ENCODE measurements at regions not wholly inside any gene's neighbourhood (a gene's known extent, or its start where the extent isn't known, plus 50 kb on each side); places are given as distances from the start of the nearest gene placed in this dataset.

DNA sequence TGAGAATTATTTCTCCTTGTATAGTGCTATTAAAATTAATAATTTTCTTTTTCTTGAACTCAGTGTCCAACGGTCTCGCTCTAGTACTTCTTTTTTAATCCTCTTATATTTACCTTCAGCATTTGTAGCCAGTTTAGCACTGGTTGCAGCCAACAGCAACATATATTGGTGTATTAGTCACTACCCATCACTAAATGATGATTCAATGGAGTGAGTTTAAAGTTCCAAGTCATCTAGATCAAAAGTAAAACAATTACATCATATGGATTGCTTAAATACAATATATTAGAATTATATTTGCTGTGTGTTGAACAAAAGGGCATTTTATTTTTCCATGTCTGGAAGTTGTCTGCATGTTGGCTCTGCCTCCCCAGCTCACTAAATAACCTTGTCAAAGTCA, 591.8 kb downstream of the ADGRL2 start:
- CTCF ChIA-PET: no interaction called here
- H3K9me3 Mint-ChIP-seq (ENCODE audit: low read depth, unreplicated experiment): no peaks in the 10 kb centered on the region
- DNase-seq: no peak
- BruUV-seq (replicated peaks): no TSS peak
- H3K36me3 Mint-ChIP-seq (ENCODE audit: insufficient read depth, unreplicated experiment): no peaks in the 10 kb centered on the region
- TF ChIP-seq, protein P1, sequence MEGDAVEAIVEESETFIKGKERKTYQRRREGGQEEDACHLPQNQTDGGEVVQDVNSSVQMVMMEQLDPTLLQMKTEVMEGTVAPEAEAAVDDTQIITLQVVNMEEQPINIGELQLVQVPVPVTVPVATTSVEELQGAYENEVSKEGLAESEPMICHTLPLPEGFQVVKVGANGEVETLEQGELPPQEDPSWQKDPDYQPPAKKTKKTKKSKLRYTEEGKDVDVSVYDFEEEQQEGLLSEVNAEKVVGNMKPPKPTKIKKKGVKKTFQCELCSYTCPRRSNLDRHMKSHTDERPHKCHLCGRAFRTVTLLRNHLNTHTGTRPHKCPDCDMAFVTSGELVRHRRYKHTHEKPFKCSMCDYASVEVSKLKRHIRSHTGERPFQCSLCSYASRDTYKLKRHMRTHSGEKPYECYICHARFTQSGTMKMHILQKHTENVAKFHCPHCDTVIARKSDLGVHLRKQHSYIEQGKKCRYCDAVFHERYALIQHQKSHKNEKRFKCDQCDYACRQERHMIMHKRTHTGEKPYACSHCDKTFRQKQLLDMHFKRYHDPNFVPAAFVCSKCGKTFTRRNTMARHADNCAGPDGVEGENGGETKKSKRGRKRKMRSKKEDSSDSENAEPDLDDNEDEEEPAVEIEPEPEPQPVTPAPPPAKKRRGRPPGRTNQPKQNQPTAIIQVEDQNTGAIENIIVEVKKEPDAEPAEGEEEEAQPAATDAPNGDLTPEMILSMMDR (IDR thresholded peaks at IDR 0.05; ENCODE audit: unreplicated experiment): no peak
- no peaks in the 10 kb centered on the region for H3K4me1 Mint-ChIP-seq (ENCODE audit: low read depth, unreplicated experiment)
- intact Hi-C loops (cut with micrococcal nuclease; ENCODE audit: unreplicated experiment): no loop called here
- no peak overlapping the region for H3K4me3 Mint-ChIP-seq (ENCODE audit: low read depth, unreplicated experiment)
- no peak overlapping the region for H3K27ac Mint-ChIP-seq (ENCODE audit: unreplicated experiment)
- H3K27me3 Mint-ChIP-seq (ENCODE audit: unreplicated experiment): no peaks in the 10 kb centered on the region

DNA sequence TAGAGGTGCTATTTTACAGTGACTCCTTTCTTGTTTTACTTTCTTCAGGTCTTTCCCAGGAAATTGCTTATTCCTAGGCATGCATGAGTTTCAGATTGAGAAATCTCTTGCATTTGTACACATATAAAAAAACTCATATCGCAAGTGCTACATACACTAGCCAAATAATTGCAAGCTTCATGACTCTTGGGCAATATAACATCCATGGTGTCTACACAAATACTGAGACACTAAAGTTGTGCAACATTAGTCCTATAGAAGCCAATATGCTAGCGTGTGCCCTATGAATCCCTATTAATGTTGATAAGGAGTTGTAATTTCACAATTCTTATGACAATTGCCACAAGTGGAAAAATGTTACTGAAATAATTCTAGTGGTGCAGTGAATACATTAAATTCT, 591.0 kb downstream of the ADGRL2 start:
- intact Hi-C loops (cut with micrococcal nuclease; ENCODE audit: unreplicated experiment): no loop called here
- Mint-ChIP-seq H3K4me3 (ENCODE audit: low read depth, unreplicated experiment) (no peak overlapping the region), H3K27me3 (ENCODE audit: unreplicated experiment) (no peaks in the 10 kb centered on the region), H3K4me1 (ENCODE audit: low read depth, unreplicated experiment) (no peaks in the 10 kb centered on the region), H3K9me3 (ENCODE audit: low read depth, unreplicated experiment) (no peaks in the 10 kb centered on the region), H3K36me3 (ENCODE audit: insufficient read depth, unreplicated experiment) (no peaks in the 10 kb centered on the region), H3K27ac (ENCODE audit: unreplicated experiment) (no peak overlapping the region)
- DNase-seq: no peak
- TF ChIP-seq, protein P1 (IDR thresholded peaks at IDR 0.05; ENCODE audit: unreplicated experiment): no peak
- CTCF ChIA-PET: no interaction called here
- BruUV-seq (replicated peaks): no TSS peak

DNA sequence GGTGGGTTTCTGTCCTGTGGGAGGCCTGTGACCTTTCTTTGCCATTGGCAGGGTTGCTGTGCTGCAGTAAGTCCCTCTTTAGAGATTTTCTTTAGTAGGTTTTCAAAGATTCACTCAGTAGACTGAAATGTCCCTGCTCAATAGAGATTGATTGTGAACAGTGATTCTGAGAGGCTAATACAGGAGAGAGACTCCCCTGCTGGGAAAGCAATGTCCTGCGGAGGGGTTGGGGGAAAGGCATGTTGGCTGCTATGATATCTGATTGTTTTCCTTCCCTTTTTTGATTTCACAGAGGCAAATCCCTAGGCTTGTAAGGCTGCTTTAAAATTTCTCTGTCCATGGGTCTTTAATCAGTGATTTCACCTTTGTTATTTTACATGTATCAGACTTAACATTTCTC, 589.9 kb downstream of the ADGRL2 start:
- Mint-ChIP-seq H3K27ac (ENCODE audit: unreplicated experiment) (no peak overlapping the region), H3K4me1 (ENCODE audit: low read depth, unreplicated experiment) (no peaks in the 10 kb centered on the region), H3K36me3 (ENCODE audit: insufficient read depth, unreplicated experiment) (no peaks in the 10 kb centered on the region), H3K27me3 (ENCODE audit: unreplicated experiment) (no peaks in the 10 kb centered on the region), H3K9me3 (ENCODE audit: low read depth, unreplicated experiment) (peaks cover 2% of the 10 kb centered on the region), H3K4me3 (ENCODE audit: low read depth, unreplicated experiment) (no peak overlapping the region)
- TF ChIP-seq, protein P1 (IDR thresholded peaks at IDR 0.05; ENCODE audit: unreplicated experiment): no peak
- CTCF ChIA-PET: no interaction called here
- intact Hi-C loops (cut with micrococcal nuclease; ENCODE audit: unreplicated experiment): no loop called here
- no TSS peak for BruUV-seq (replicated peaks)
- DNase-seq: no peak

DNA sequence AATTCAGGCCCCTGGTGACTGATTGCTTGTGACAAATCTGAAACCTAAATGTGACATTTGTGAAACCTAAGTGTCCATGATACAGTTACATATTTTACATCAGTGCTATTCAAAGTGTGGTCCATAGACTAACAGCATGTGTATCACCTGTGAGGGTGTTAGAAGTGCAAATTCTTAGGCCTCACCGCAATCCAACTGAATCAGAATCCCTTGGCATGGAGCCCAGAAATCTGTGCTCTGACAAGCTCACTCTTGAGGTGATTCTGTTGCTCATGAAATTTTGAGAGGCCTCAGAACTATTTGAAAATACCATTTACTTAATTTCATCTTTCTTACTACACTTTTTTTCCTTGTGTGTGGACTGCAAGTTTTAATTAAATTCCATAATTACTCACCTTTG, 587.9 kb downstream of the ADGRL2 start:
- TF ChIP-seq, protein P1 (IDR thresholded peaks at IDR 0.05; ENCODE audit: unreplicated experiment): no peak
- no peak overlapping the region for H3K27ac Mint-ChIP-seq (ENCODE audit: unreplicated experiment)
- peaks cover 3% of the 10 kb centered on the region for H3K9me3 Mint-ChIP-seq (ENCODE audit: low read depth, unreplicated experiment)
- H3K36me3 Mint-ChIP-seq (ENCODE audit: insufficient read depth, unreplicated experiment): no peaks in the 10 kb centered on the region
- intact Hi-C loops (cut with micrococcal nuclease; ENCODE audit: unreplicated experiment): no loop called here
- no TSS peak for BruUV-seq (replicated peaks)
- H3K27me3 Mint-ChIP-seq (ENCODE audit: unreplicated experiment): no peaks in the 10 kb centered on the region
- no peaks in the 10 kb centered on the region for H3K4me1 Mint-ChIP-seq (ENCODE audit: low read depth, unreplicated experiment)
- peak; percentile 35 for DNase-seq
- no peak overlapping the region for H3K4me3 Mint-ChIP-seq (ENCODE audit: low read depth, unreplicated experiment)
- CTCF ChIA-PET: no interaction called here

DNA sequence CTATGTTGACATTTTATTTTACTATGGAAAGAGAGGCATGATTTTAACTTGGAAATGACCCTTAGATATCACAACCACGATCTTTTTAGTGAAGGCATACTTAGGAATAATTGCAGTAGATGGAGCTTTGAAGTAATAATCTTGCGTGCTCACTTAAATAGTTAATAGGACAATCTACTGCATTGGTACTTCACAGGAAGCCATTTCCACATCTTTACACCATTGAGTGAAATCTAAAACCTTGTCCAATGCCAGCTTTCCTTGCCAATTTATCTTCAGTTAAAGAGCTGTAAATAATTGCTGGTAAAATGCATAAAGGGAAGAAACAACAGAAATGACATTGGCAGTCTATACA, 586.3 kb downstream of the ADGRL2 start:
- CTCF ChIA-PET: interaction anchor here (0.6 to 1.1 kb wide), 2 partner anchors 12 to 167 kb away, joined by 3 to 6 read pairs; no protein-coding TSS in a partner anchor
- H3K9me3 Mint-ChIP-seq (ENCODE audit: low read depth, unreplicated experiment): peaks cover 4% of the 10 kb centered on the region
- H3K27ac Mint-ChIP-seq (ENCODE audit: unreplicated experiment): no peak overlapping the region
- no TSS peak for BruUV-seq (replicated peaks)
- TF ChIP-seq, protein P1 (IDR thresholded peaks at IDR 0.05; ENCODE audit: unreplicated experiment): no peak
- H3K4me1 Mint-ChIP-seq (ENCODE audit: low read depth, unreplicated experiment): no peaks in the 10 kb centered on the region
- no peak overlapping the region for H3K4me3 Mint-ChIP-seq (ENCODE audit: low read depth, unreplicated experiment)
- DNase-seq: no peak
- intact Hi-C loops (cut with micrococcal nuclease; ENCODE audit: unreplicated experiment): no loop called here
- no peaks in the 10 kb centered on the region for H3K36me3 Mint-ChIP-seq (ENCODE audit: insufficient read depth, unreplicated experiment)
- no peaks in the 10 kb centered on the region for H3K27me3 Mint-ChIP-seq (ENCODE audit: unreplicated experiment)
